ENCODE measurements at regions not wholly inside any gene's neighbourhood (a gene's known extent, or its start where the extent isn't known, plus 50 kb on each side); places are given as distances from the start of the nearest gene placed in this dataset.

DNA sequence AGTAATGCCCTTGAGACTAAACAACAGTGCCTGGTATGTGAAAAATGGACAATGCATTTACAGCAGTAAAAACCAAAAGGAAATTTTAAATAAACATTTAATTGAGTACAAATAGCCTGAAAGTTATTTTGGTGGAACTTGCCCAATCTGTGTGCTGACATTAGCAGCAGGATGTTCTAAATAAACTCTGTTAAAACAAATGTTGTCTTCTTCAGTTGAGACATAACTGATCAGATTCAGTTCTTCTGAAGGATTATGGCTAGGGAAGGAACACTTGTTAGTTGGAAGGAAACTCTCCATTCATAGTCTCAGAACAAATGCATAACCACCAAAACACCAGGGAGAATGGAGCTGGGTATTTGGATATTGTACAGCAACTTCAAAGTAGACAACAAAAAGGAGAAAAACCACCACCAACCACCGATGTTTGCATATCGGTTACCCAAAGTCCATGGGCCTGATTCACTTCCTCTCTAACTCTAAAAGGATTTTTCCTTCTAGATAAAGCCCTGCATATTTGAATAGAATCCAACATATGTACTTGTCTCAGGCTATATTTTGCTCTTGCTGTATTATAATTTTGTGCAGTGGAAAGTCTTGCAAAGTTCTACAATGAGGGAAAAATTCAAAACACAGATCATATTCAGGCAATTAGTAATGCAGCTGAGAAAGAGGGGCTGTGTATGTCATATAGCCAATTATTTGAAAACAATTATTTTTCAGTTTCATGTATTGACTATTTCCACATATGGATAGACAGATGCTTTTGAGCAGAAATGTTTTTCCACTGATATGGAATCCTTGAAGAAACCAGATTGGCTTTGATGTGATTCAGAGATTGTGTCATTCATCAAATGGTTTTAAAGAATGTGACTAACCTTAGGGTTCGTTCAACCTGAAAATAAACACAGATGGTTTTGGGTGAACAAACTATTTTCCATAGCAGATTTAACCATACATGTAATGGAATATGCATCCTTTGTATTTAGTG, 152.2 kb upstream of the BMP4 start:
- DNase-seq: peak; percentile 45 to 75
- Histone ChIP-seq H3K27me3 (ENCODE audit: insufficient read depth, low read depth) (no peaks in the 10 kb centered on the region), H3K4me2 (peak overlapping the region; percentile 18; the same call in 1 of the 2 replicates), H3K36me3 (ENCODE audit: low read depth) (no peaks in the 10 kb centered on the region), H3K9me2 (ENCODE audit: insufficient read depth) (no peaks in the 10 kb centered on the region), H3K4me1 (replicated peaks; ENCODE audit: insufficient read depth) (peaks cover 57% of the 10 kb centered on the region), H3K79me2 (ENCODE audit: low read depth) (no peaks in the 10 kb centered on the region), H3K4me3 (no peak overlapping the region), H3K9me3 (ENCODE audit: insufficient read depth, low read depth) (no peaks in the 10 kb centered on the region; the same call in 1 of the 2 replicates), H2AFZ (no peak overlapping the region), H3F3A (ENCODE audit: insufficient read depth, low read depth) (peaks cover 29% of the 10 kb centered on the region), H3K27ac (peak overlapping the region; percentile 53), H4K20me1 (ENCODE audit: insufficient read depth) (no peaks in the 10 kb centered on the region)
- intact Hi-C loops (cut with micrococcal nuclease; ENCODE audit: unreplicated experiment): loop anchor here (1.0 to 10.0 kb wide), 6 partner anchors 38 to 654 kb away; no protein-coding TSS in a partner anchor
- TF ChIP-seq, protein P1, sequence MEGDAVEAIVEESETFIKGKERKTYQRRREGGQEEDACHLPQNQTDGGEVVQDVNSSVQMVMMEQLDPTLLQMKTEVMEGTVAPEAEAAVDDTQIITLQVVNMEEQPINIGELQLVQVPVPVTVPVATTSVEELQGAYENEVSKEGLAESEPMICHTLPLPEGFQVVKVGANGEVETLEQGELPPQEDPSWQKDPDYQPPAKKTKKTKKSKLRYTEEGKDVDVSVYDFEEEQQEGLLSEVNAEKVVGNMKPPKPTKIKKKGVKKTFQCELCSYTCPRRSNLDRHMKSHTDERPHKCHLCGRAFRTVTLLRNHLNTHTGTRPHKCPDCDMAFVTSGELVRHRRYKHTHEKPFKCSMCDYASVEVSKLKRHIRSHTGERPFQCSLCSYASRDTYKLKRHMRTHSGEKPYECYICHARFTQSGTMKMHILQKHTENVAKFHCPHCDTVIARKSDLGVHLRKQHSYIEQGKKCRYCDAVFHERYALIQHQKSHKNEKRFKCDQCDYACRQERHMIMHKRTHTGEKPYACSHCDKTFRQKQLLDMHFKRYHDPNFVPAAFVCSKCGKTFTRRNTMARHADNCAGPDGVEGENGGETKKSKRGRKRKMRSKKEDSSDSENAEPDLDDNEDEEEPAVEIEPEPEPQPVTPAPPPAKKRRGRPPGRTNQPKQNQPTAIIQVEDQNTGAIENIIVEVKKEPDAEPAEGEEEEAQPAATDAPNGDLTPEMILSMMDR (conservative IDR thresholded peaks at IDR 0.05): no peak
- no peak for TF ChIP-seq EZH2 (IDR thresholded peaks at IDR 0.05; ENCODE audit: low read depth)
- BruUV-seq (replicated peaks): no TSS peak
- POLR2A ChIA-PET (ENCODE audit: unreplicated experiment): interaction anchor here (0.5 to 0.7 kb wide), 4 partner anchors 66 to 1920 kb away, joined by 3 to 7 read pairs (median 5); no protein-coding TSS in a partner anchor
- CTCF ChIA-PET: interaction anchor here (1.0 kb wide), 1 partner anchor 66 kb away, joined by 3 read pairs; no protein-coding TSS in a partner anchor

DNA sequence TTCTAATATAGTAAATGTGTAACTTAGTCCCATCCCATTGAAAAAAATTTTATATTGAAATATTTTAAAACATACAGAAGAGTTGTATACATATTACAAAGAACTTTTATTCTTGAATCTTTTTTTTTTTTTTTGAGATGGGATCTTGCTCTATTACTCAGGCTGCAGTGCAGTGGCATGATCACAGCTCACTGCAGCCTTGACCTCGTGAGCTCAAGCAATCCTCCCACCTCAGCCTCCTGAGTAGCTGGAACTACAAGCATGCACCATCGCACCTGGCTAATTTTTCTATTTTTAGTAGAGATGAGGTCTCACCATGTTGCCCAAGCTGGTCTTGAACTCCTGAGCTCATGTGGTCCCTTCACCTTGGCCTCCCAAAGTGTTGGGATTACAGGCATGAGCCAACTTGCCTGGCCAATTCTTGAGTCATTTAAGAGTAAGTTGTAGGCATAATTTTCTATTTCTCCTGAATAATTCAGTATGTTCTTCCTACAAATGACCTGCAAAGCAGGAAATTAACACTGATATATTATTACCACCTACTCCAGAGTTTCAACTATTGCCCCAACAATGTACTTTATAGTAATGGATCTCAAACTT, 153.0 kb upstream of the BMP4 start:
- no peak overlapping the region for H3K4me2 ChIP-seq
- H3K79me2 ChIP-seq (ENCODE audit: low read depth): no peaks in the 10 kb centered on the region
- no peaks in the 10 kb centered on the region for H4K20me1 ChIP-seq (ENCODE audit: insufficient read depth)
- TF ChIP-seq EZH2 (IDR thresholded peaks at IDR 0.05; ENCODE audit: low read depth): no peak
- TF ChIP-seq, protein P1 (conservative IDR thresholded peaks at IDR 0.05): no peak
- H3K9me3 ChIP-seq (ENCODE audit: insufficient read depth, low read depth): no peaks in the 10 kb centered on the region; the same call in 1 of the 2 replicates
- peaks cover 54% of the 10 kb centered on the region for H3K4me1 ChIP-seq (replicated peaks; ENCODE audit: insufficient read depth)
- peaks cover 30% of the 10 kb centered on the region for H3F3A ChIP-seq (ENCODE audit: insufficient read depth, low read depth)
- H3K4me3 ChIP-seq: no peak overlapping the region
- H2AFZ ChIP-seq: no peak overlapping the region
- BruUV-seq (replicated peaks): no TSS peak
- CTCF ChIA-PET: no interaction called here
- H3K9me2 ChIP-seq (ENCODE audit: insufficient read depth): no peaks in the 10 kb centered on the region
- intact Hi-C loops (cut with micrococcal nuclease; ENCODE audit: unreplicated experiment): loop anchor here (1.0 to 10.0 kb wide), 6 partner anchors 37 to 655 kb away; no protein-coding TSS in a partner anchor
- H3K27ac ChIP-seq: peak overlapping the region; percentile 53
- H3K27me3 ChIP-seq (ENCODE audit: insufficient read depth, low read depth): no peaks in the 10 kb centered on the region
- no peak for DNase-seq
- POLR2A ChIA-PET (ENCODE audit: unreplicated experiment): interaction anchor here (0.6 to 0.7 kb wide), 2 partner anchors 68 to 473 kb away, joined by 5 to 11 read pairs; no protein-coding TSS in a partner anchor
- H3K36me3 ChIP-seq (ENCODE audit: low read depth): no peaks in the 10 kb centered on the region

- Histone ChIP-seq H4K20me1 (ENCODE audit: insufficient read depth) (no peaks in the 10 kb centered on the region), H3K79me2 (ENCODE audit: low read depth) (no peaks in the 10 kb centered on the region), H3K27ac (no peak overlapping the region), H2AFZ (no peak overlapping the region), H3K4me2 (no peak overlapping the region), H3K36me3 (ENCODE audit: low read depth) (no peaks in the 10 kb centered on the region), H3K9me2 (ENCODE audit: insufficient read depth) (no peaks in the 10 kb centered on the region), H3K27me3 (ENCODE audit: insufficient read depth, low read depth) (no peaks in the 10 kb centered on the region), H3K9me3 (ENCODE audit: insufficient read depth, low read depth) (no peaks in the 10 kb centered on the region; the same call in 1 of the 2 replicates), H3F3A (ENCODE audit: insufficient read depth, low read depth) (peaks cover 8% of the 10 kb centered on the region; the same call in 1 of the 2 replicates), H3K4me3 (no peak overlapping the region), H3K4me1 (replicated peaks; ENCODE audit: insufficient read depth) (peaks cover 21% of the 10 kb centered on the region; the same call in 1 of the 2 replicates)
- no peak for TF ChIP-seq EZH2 (IDR thresholded peaks at IDR 0.05; ENCODE audit: low read depth)
- TF ChIP-seq, protein P1 (conservative IDR thresholded peaks at IDR 0.05): no peak
- DNase-seq: no peak
- ChIA-PET CTCF (no interaction called here), POLR2A (ENCODE audit: unreplicated experiment) (no interaction called here)
- BruUV-seq (replicated peaks): no TSS peak
- intact Hi-C loops (cut with micrococcal nuclease; ENCODE audit: unreplicated experiment): no loop called here
These were observed 158.3 kb upstream of the BMP4 start for GRCh38 chr14:54114941-54115340.
